ENCODE measurements at regions not wholly inside any gene's neighbourhood (a gene's known extent, or its start where the extent isn't known, plus 50 kb on each side); places are given as distances from the start of the nearest gene placed in this dataset.

DNA sequence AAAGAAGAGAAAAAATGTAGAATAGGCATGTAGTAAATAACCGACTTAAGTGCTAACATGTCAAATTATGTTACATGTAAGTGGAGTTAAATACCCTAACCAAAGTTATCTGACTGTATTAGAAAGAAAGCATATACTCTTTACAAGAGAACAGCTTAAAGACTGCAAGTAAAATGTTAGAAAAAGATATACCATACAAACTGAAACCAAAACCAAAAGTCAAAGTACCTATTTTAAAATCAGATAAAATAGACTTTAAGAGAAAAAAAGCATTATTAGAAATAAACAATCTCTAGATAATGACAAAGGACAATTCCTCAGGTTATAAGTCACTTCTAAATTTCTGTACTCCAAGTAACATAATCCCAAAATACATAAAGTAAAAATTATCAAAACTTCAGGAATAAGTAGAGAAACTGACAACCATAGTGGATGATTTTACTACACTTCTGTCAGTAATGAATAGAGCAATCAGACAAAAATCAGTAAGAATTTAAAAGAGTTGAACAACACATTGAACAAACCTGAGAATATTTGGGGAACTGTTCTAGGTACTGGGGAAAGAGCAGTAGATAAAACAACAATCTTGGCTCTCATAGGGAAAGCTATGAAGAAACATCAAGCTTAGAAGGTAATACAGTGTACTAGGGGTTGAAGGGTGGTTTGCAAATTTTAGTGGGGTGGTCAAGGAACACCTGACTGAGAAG is 127.3 kb downstream of the TBX19 start:
- TF ChIP-seq YY1 (IDR thresholded peaks at IDR 0.05; ENCODE audit: low read depth) (no peak), CEBPB (IDR thresholded peaks at IDR 0.05) (no peak), RAD21 (IDR thresholded peaks at IDR 0.05; ENCODE audit: low read depth) (no peak), TCF12 (IDR thresholded peaks at IDR 0.05; ENCODE audit: low read depth) (no peak)
- TF ChIP-seq, protein P1, sequence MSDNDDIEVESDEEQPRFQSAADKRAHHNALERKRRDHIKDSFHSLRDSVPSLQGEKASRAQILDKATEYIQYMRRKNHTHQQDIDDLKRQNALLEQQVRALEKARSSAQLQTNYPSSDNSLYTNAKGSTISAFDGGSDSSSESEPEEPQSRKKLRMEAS (IDR thresholded peaks at IDR 0.05), result no peak
- TF ChIP-seq, protein P2, sequence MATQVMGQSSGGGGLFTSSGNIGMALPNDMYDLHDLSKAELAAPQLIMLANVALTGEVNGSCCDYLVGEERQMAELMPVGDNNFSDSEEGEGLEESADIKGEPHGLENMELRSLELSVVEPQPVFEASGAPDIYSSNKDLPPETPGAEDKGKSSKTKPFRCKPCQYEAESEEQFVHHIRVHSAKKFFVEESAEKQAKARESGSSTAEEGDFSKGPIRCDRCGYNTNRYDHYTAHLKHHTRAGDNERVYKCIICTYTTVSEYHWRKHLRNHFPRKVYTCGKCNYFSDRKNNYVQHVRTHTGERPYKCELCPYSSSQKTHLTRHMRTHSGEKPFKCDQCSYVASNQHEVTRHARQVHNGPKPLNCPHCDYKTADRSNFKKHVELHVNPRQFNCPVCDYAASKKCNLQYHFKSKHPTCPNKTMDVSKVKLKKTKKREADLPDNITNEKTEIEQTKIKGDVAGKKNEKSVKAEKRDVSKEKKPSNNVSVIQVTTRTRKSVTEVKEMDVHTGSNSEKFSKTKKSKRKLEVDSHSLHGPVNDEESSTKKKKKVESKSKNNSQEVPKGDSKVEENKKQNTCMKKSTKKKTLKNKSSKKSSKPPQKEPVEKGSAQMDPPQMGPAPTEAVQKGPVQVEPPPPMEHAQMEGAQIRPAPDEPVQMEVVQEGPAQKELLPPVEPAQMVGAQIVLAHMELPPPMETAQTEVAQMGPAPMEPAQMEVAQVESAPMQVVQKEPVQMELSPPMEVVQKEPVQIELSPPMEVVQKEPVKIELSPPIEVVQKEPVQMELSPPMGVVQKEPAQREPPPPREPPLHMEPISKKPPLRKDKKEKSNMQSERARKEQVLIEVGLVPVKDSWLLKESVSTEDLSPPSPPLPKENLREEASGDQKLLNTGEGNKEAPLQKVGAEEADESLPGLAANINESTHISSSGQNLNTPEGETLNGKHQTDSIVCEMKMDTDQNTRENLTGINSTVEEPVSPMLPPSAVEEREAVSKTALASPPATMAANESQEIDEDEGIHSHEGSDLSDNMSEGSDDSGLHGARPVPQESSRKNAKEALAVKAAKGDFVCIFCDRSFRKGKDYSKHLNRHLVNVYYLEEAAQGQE (IDR thresholded peaks at IDR 0.05; ENCODE audit: low read depth), result peak; percentile 56; the same call in 1 of the 2 replicates
